HFFc6 (cell line): ENCODE measurements at regions not wholly inside any gene's neighbourhood (a gene's known extent, or its start where the extent isn't known, plus 50 kb on each side); places are given as distances from the start of the nearest gene placed in this dataset.

Experiments
- DNase-seq: peaks from one replicate; pipeline ENCODE4 v3.0.0-alpha.2; 2018
- H3K27ac Mint-ChIP-seq: 2 replicates; pipeline ENCODE4 v1.8.0; 2020; ENCODE audit warnings: mild to moderate bottlenecking, mixed read lengths
- H3K27me3 Mint-ChIP-seq: 2 replicates; pipeline ENCODE4 v1.8.0; 2021; ENCODE audit warnings: mild to moderate bottlenecking, moderate library complexity, mixed read lengths; ENCODE audit not compliant: insufficient read depth
- H3K36me3 Mint-ChIP-seq: 2 replicates; pipeline ENCODE4 v1.8.0; 2021; ENCODE audit warnings: low read depth, mixed read lengths
- H3K4me1 Mint-ChIP-seq: 2 replicates; pipeline ENCODE4 v1.8.0; 2020; ENCODE audit warnings: low read depth, mixed read lengths
- H3K4me3 Mint-ChIP-seq: 2 replicates; pipeline ENCODE4 v1.8.0; 2020; ENCODE audit warnings: mild to moderate bottlenecking, moderate library complexity, mixed read lengths
- H3K9me3 Mint-ChIP-seq: 2 replicates; pipeline ENCODE4 v1.8.0; 2020; ENCODE audit warnings: mild to moderate bottlenecking, mixed read lengths
- TF ChIP-seq, protein P1 (sequence below): fragments of 200-600 bp; sonication (generic); IDR thresholded peaks from 2 replicates; pipeline ENCODE4 v1.5.0; 2021; ENCODE audit warnings: antibody characterized with exemption, mild to moderate bottlenecking

DNA sequence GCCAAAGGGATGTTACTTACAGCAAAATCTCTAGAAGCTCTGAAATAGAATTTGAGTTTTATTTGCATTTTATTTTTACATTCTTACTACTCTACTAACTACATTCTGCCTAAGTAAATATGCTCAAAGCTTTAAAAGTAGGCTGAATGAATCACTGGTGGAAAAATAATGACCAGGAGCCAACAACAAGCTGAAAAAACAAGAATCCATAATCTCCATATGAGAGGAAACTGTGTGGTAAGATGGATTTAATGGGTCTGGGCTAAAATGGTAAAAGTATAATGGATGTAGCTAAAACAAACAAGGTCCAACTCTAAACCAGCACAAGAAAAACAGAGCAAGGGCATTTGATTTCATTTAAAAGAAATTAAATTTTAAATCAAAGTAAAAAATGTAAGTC is 525.8 kb upstream of the FTMT start:
- no peaks in the 10 kb centered on the region for H3K36me3 Mint-ChIP-seq
- H3K9me3 Mint-ChIP-seq = peaks cover 28% of the 10 kb centered on the region
- no peaks in the 10 kb centered on the region for H3K27me3 Mint-ChIP-seq
- TF ChIP-seq, protein P1, sequence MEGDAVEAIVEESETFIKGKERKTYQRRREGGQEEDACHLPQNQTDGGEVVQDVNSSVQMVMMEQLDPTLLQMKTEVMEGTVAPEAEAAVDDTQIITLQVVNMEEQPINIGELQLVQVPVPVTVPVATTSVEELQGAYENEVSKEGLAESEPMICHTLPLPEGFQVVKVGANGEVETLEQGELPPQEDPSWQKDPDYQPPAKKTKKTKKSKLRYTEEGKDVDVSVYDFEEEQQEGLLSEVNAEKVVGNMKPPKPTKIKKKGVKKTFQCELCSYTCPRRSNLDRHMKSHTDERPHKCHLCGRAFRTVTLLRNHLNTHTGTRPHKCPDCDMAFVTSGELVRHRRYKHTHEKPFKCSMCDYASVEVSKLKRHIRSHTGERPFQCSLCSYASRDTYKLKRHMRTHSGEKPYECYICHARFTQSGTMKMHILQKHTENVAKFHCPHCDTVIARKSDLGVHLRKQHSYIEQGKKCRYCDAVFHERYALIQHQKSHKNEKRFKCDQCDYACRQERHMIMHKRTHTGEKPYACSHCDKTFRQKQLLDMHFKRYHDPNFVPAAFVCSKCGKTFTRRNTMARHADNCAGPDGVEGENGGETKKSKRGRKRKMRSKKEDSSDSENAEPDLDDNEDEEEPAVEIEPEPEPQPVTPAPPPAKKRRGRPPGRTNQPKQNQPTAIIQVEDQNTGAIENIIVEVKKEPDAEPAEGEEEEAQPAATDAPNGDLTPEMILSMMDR = no peak
- no peaks in the 10 kb centered on the region for H3K4me1 Mint-ChIP-seq
- no peak overlapping the region for H3K4me3 Mint-ChIP-seq
- no peak for DNase-seq
- H3K27ac Mint-ChIP-seq = no peak overlapping the region

DNA sequence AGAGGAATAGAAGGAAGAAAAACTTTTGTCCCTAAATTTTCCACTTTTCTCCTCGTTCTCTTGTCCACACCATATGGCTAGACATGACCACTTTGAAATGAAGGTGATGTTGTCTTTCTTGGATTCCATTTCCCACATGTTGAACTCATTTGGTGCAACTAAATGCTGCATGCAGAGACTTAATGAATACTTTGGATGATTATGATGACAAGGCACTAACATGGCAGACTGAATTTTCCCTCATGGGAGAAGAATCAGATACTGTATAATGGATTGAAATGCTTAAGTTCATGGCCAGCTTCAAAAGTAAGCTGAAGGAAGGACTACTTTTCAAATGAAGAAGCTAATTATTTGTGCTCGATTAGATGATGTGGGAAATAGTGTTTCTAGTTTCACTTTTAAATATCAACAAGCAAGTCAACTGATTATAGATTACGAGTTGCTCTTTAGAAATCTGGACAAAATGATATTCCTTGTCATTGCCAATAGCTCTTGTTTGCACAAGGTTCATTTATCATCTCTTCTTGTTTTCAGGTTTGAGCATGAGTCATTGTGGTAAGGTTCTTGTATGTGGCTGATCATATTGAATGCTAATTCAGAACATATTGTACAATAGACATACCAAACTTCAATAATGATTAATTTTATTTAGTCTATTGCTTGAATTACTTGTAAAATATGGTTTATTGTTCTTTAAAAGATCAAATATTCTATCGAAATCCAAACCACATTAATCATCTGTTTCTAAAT is 501.3 kb upstream of the FTMT start:
- H3K36me3 Mint-ChIP-seq = no peaks in the 10 kb centered on the region
- no peak for DNase-seq
- no peaks in the 10 kb centered on the region for H3K4me1 Mint-ChIP-seq
- TF ChIP-seq, protein P1 = no peak
- no peaks in the 10 kb centered on the region; the same call in 1 of the 2 replicates for H3K27me3 Mint-ChIP-seq
- H3K4me3 Mint-ChIP-seq = no peak overlapping the region
- peaks cover 16% of the 10 kb centered on the region for H3K9me3 Mint-ChIP-seq
- no peak overlapping the region for H3K27ac Mint-ChIP-seq

DNA sequence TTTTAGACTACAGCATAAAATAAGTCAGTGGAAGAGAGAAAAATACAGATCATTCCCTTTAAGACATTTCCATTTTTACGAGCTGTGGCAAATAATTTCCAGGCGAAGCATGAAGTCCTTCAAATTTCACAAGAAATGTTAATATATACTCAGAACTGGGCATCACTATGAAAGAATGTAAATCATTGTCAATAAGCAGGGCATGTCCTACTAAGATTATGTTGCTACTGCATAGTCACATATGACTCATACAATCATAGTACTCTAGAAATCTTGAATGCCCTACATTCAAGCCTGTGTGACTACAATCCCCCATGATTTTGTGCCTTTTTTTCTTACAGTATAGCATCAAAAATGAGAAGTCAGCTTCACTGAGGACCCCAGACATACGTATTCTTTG is 485.2 kb upstream of the FTMT start:
- Mint-ChIP-seq H3K27me3 (no peaks in the 10 kb centered on the region; the same call in 1 of the 2 replicates), H3K27ac (no peak overlapping the region), H3K4me1 (no peaks in the 10 kb centered on the region), H3K9me3 (peaks cover 12% of the 10 kb centered on the region), H3K4me3 (no peak overlapping the region), H3K36me3 (no peaks in the 10 kb centered on the region)
- TF ChIP-seq, protein P1 = no peak
- DNase-seq = no peak

DNA sequence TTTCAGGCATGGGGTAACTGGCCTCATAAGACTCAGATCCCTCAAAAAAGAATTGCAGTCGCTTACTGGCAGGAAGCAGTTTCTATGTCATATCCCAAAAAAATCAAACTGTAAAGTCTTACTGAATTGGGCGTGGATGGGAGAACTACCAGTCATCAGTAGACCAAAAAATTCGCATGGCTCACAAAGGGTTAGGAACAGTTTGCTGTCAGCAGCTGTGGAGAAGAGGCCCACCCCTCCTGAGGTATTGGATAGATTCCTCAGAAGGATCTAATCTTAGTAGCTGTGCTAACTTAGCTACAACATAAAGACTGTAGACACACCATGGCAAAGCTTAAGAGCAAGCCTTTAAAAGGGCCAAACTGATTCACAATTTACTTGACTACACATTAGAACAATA is 478.3 kb upstream of the FTMT start:
- no peak overlapping the region for H3K27ac Mint-ChIP-seq
- DNase-seq = no peak
- H3K9me3 Mint-ChIP-seq = peaks cover 28% of the 10 kb centered on the region
- TF ChIP-seq, protein P1 = no peak
- H3K4me3 Mint-ChIP-seq = no peak overlapping the region
- H3K36me3 Mint-ChIP-seq = no peaks in the 10 kb centered on the region
- H3K27me3 Mint-ChIP-seq = no peaks in the 10 kb centered on the region; the same call in 1 of the 2 replicates
- no peaks in the 10 kb centered on the region for H3K4me1 Mint-ChIP-seq

DNA sequence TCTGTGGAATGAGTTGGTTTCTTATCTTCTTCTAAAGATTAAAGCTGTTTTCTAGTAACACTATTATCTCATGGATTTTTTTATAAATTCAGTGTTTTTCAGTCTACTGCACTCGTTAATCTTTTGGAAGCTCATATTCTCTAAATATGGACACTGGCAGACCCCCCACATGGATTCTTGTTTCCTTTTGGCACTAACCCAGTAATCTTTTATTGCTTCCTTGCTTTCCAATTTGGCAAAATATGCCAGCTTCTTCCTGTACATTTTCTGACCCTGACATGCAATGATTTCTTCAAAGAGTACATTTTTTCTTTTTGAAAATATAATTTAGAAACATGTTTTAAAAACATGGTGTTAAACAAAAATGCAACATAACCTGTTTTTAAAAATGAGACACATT is 474.2 kb upstream of the FTMT start:
- no peak for DNase-seq
- Mint-ChIP-seq H3K27ac (no peak overlapping the region), H3K36me3 (no peaks in the 10 kb centered on the region), H3K4me1 (no peaks in the 10 kb centered on the region), H3K4me3 (no peak overlapping the region), H3K9me3 (peaks cover 14% of the 10 kb centered on the region), H3K27me3 (no peaks in the 10 kb centered on the region)
- TF ChIP-seq, protein P1 = no peak
